Peyer's patch (tissue), 4 donors: ENCODE measurements at regions not wholly inside any gene's neighbourhood (a gene's known extent, or its start where the extent isn't known, plus 50 kb on each side); places are given as distances from the start of the nearest gene placed in this dataset.

Experiments used
- DNase-seq, 3 donors: peaks; one replicate each; pipeline ENCODE4 v3.0.0-alpha.2; 2017 to 2019
- H3K27ac ChIP-seq, 4 donors: fragments of 200-600 bp; sonication (generic); one replicate each; pipeline ENCODE4 v1.5.1; 2016 to 2019
- H3K27me3 ChIP-seq, 2 donors: fragments of 200-600 bp; sonication (generic); one replicate each; pipeline ENCODE4 v1.5.1; 2019
- H3K36me3 ChIP-seq, 3 donors: fragments of 200-600 bp; sonication (generic); one replicate each; pipeline ENCODE4 v1.5.1; 2016 to 2019
- H3K4me1 ChIP-seq, 4 donors: fragments of 200-600 bp; sonication (generic); one replicate each; pipeline ENCODE4 v1.5.1; 2016 to 2019
- H3K4me3 ChIP-seq, 4 donors: fragments of 200-600 bp; sonication (generic); 1 replicate in 3 of 4; 2 replicates in 1 of 4; pipeline ENCODE4 v1.5.1; 2016 to 2019; ENCODE audit warnings: mild to moderate bottlenecking in 1 of 4
- H3K9me3 ChIP-seq, 4 donors: fragments of 200-600 bp; sonication (generic); one replicate each; pipeline ENCODE4 v1.5.1; 2016 to 2019; ENCODE audit warnings: mild to moderate bottlenecking in 1 of 4
- POLR2A ChIP-seq, 2 donors: fragments of 450-650 bp; IDR thresholded peaks; one replicate each; pipeline ENCODE4 v1.5.1; 2017; ENCODE audit warnings: antibody characterized with exemption in 2 of 2, mild to moderate bottlenecking in 2 of 2, moderate library complexity in 2 of 2
- TF ChIP-seq, protein P1 (sequence below), 6 experiments: fragments of 450-650 bp in 4 of 6; fragments of 200-600 bp in 2 of 6; sonication (generic) in 1 of 6; IDR thresholded peaks; one replicate each; pipeline ENCODE4 v1.5.1; 2017 to 2019; ENCODE audit warnings: antibody characterized with exemption in 6 of 6, mild to moderate bottlenecking in 3 of 6, moderate library complexity in 1 of 6

DNA sequence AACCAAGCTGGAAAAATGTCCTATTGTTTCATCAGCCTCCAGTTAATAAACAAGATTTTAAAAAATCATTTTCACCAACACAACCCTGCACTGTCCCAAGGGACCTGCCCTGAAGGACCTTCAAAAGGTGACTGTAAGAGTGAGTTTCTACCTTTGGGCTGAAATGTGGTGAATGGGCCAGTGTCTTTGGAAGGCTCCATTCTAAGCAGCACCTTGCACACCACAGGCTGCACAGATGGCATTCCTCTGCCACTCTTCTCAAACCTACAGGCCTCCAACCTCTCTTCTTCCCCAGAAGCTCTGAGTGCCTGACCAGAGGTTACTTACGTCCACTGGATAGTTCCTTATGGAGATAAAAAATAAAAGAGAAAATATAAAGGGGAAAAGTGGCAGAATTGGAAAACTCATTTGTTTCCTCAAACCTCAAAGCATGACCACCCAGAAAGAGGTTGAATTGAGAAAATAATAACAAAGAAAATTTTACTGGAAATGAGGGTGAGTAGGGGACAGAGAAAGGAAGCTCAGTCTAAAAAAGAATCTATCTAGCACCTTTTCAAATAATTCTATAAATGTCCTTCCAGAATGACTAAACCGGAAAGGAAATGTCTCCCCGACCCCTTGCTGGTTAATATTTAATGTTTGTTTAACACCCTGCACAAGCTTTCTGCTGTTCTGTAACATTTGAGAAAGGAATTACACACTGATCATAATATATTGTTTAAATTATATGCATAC is 175.7 kb downstream of the METTL4 start:
- H3K27ac ChIP-seq: no peak overlapping the region
- H3K4me3 ChIP-seq: no peak overlapping the region
- no peaks in the 10 kb centered on the region for H3K36me3 ChIP-seq
- H3K4me1 ChIP-seq: no peaks in the 10 kb centered on the region
- no peak for DNase-seq
- H3K27me3 ChIP-seq: no peaks in the 10 kb centered on the region
- TF ChIP-seq, protein P1, sequence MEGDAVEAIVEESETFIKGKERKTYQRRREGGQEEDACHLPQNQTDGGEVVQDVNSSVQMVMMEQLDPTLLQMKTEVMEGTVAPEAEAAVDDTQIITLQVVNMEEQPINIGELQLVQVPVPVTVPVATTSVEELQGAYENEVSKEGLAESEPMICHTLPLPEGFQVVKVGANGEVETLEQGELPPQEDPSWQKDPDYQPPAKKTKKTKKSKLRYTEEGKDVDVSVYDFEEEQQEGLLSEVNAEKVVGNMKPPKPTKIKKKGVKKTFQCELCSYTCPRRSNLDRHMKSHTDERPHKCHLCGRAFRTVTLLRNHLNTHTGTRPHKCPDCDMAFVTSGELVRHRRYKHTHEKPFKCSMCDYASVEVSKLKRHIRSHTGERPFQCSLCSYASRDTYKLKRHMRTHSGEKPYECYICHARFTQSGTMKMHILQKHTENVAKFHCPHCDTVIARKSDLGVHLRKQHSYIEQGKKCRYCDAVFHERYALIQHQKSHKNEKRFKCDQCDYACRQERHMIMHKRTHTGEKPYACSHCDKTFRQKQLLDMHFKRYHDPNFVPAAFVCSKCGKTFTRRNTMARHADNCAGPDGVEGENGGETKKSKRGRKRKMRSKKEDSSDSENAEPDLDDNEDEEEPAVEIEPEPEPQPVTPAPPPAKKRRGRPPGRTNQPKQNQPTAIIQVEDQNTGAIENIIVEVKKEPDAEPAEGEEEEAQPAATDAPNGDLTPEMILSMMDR (IDR thresholded peaks at IDR 0.05): no peak
- no peak for TF ChIP-seq POLR2A (IDR thresholded peaks at IDR 0.05)
- no peaks in the 10 kb centered on the region for H3K9me3 ChIP-seq

- Histone ChIP-seq H3K27me3 (no peaks in the 10 kb centered on the region), H3K36me3 (no peaks in the 10 kb centered on the region), H3K4me3 (no peak overlapping the region), H3K9me3 (no peaks in the 10 kb centered on the region), H3K27ac (no peak overlapping the region), H3K4me1 (no peaks in the 10 kb centered on the region)
- no peak for TF ChIP-seq POLR2A (IDR thresholded peaks at IDR 0.05)
- TF ChIP-seq, protein P1 (IDR thresholded peaks at IDR 0.05): no peak
- no peak for DNase-seq
These were observed 175.2 kb downstream of the METTL4 start for GRCh38 chr18:2396162-2396505.

GRCh38 chr18:2400701-2401196 is 170.6 kb downstream of the METTL4 start:
- Histone ChIP-seq H3K27ac (no peak overlapping the region), H3K36me3 (no peaks in the 10 kb centered on the region), H3K4me1 (no peaks in the 10 kb centered on the region), H3K4me3 (no peak overlapping the region), H3K9me3 (no peaks in the 10 kb centered on the region), H3K27me3 (no peaks in the 10 kb centered on the region)
- DNase-seq: no peak
- no peak for TF ChIP-seq POLR2A (IDR thresholded peaks at IDR 0.05)
- TF ChIP-seq, protein P1 (IDR thresholded peaks at IDR 0.05): no peak

DNA sequence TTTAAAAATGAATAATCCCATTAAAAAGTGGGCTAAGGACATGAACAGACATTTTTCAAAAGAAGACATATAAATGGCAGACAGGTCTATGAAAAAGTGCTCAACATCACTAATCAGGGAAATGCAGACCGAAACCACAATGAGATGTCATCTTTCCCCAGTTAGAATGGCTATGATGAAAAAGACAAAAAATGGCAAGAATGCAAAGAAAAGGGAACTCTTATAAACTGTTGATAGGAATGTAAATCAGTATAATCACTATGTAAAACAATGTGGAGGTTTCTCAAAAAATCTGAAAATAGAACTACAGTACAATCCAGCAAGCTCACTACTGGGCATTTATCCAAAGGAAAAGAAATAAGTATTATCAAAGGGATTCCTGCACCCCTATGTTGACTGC is 169.2 kb downstream of the METTL4 start:
- no peaks in the 10 kb centered on the region for H3K4me1 ChIP-seq
- no peak overlapping the region for H3K27ac ChIP-seq
- no peak for DNase-seq
- no peaks in the 10 kb centered on the region for H3K9me3 ChIP-seq
- H3K36me3 ChIP-seq: no peaks in the 10 kb centered on the region
- TF ChIP-seq, protein P1 (IDR thresholded peaks at IDR 0.05): no peak
- TF ChIP-seq POLR2A (IDR thresholded peaks at IDR 0.05): no peak
- no peak overlapping the region for H3K4me3 ChIP-seq
- H3K27me3 ChIP-seq: no peaks in the 10 kb centered on the region

DNA sequence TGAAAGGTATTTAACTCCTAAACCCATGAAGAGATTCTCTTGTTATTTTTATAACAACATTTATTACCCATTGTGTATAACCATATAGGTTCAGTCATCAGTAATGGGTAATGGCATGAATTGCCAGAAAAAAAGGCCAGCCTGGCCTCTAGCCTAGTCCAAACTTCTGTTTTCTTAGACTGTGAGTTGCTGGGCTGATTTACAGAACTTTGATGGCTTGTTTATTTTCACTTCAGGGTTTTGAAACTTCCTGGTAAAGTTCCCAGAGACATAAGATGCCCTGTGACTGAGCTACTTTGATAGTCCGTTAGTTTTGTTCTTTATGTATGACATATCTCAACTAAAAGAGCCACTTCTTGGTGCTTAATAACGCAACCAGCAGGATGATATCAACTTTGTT is 164.8 kb downstream of the METTL4 start:
- no peak overlapping the region for H3K4me3 ChIP-seq
- no peaks in the 10 kb centered on the region for H3K27me3 ChIP-seq
- H3K9me3 ChIP-seq: no peaks in the 10 kb centered on the region
- no peak for TF ChIP-seq POLR2A (IDR thresholded peaks at IDR 0.05)
- TF ChIP-seq, protein P1 (IDR thresholded peaks at IDR 0.05): no peak
- H3K4me1 ChIP-seq: no peaks in the 10 kb centered on the region
- no peak overlapping the region for H3K27ac ChIP-seq
- no peak for DNase-seq
- H3K36me3 ChIP-seq: no peaks in the 10 kb centered on the region
